GM18505 (cell line): ENCODE measurements at regions not wholly inside any gene's neighbourhood (a gene's known extent, or its start where the extent isn't known, plus 50 kb on each side); places are given as distances from the start of the nearest gene placed in this dataset.
"Not testable (repeated sequence)": the region's sequence is repeated elsewhere in the genome, so short reads cannot be mapped to it uniquely, and the experiment has no call there.

Experiments used
- ATAC-seq: cut with Tn5 transposase; IDR thresholded peaks from one replicate; pipeline ENCODE4 v1.9.1; 2021; ENCODE audit not compliant: unreplicated experiment
- POLR2A ChIP-seq: IDR thresholded peaks from 4 replicates; pipeline ENCODE4 v1.6.1; 2011; ENCODE audit warnings: borderline replicate concordance; ENCODE audit not compliant: insufficient read depth, insufficient read length; ENCODE audit errors: extremely low read depth

DNA sequence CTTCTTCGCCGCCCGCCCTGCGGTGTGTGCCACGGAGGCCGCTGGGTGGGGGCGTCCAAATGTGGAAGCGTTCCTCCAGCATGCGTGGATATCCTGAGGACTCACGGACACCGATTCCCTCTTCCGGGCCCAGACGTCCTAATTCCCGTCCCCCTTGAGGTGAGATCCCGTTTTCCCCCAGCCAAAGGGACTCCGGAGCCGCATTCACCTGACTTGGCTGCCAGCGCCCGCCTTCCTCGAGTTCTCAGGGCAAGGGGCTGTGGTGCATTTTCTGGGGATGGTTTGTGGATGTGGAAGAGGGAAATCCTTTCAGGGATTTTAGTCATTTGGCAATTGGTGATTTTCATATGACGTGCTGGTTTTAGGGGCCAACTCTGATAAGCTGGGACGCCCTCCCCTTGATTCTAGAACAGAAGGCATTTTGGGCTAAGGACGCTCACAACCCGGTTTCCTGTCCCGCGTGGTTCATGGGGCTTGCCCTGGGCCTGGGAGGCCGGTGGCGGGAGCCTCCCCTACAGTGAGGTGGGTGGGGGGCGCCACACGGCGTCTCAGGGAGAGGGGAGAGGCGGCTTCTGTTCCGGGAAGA is 165.4 kb downstream of the ACTR3B start:
- TF ChIP-seq POLR2A = no peak

GRCh38 chr7:152925412-152926147 is 166.0 kb downstream of the ACTR3B start:
- no peak for ATAC-seq
- no peak for TF ChIP-seq POLR2A

More for the DNA sequence above, 165.4 kb downstream of the ACTR3B start:
- ATAC-seq = no peak

DNA sequence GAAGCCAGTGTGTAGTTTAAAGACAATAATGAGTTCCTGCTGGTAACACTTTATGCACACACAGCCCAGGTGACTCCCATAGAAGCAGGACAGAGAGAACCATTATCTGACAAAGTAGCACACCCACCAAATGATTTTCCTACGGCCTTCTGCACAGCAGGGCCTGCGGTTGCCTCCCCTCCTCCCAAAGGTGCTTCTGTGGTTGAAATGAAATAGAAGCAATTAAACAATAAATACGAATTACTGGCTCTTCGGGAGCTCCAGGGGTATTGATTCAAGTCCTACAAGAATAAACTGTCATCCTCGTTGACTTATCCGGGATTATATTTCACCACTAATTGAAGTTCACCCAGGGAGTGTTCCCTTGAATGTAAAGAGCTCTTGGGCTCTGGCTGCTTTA is 172.1 kb downstream of the ACTR3B start:
- TF ChIP-seq POLR2A = no peak
- ATAC-seq = no peak

- no peak for ATAC-seq
- no peak for TF ChIP-seq POLR2A
Measured at GRCh38 chr7:152937282-152937681, 177.7 kb downstream of the ACTR3B start.

DNA sequence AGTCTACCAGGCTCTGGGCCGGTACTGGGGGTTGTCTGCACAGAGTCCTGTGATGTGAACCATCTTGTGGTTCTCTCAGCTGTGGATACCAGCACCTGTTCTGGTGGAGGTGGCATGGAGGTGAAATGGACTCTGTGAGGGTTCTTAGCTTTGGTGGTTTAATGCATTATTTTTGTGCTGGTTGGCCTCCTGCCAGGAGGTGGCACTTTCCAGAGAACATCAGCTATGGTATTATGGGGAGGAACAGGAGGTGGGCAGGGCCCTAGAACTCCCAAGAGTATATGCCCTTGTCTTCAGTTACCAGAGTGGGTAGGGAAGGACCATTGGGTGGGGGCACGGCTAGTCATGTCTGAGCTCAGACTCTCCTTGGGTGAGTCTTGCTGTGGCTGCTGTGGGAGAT is 187.1 kb downstream of the ACTR3B start:
- not testable (repeated sequence) for ATAC-seq

DNA sequence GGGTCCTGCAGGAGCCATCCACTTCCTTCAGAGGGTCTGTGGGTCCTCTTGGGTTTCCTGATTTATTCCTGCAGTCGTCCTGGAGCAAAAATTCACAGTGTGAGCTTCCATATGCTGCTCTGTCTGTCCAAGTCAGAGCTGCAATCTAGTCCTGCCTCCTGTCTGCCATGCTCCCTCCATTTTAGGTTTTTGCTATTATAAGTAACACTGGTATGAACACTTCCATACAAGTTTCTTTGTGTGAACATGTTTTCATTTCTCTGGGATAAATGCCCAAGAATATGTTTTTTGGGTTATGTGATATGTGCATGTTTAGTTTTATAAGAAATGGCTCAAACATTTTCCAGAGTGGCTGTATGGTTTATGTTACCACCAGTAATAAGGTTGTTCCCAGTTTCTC is 188.1 kb downstream of the ACTR3B start:
- no peak for ATAC-seq

DNA sequence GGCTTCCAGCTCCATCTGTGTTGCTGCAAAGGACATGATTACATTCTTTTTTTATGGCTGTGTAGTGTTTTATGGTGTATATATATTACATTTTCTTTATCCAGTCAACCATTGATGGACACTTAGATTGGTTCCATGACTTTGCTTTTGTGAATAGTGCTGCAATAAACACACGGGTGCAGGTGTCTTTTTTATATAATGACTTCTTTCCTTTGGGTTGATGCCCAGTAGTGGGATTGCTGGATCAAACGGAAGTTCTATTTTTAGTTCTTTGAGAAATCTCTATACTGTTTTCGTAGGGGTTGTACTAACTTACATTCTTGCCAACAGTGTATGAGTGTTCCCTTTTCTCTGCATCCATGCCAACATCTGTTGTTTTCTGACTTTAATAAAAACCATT is 189.7 kb downstream of the ACTR3B start:
- TF ChIP-seq POLR2A = no peak
- ATAC-seq = no peak

More for the DNA sequence above, 188.1 kb downstream of the ACTR3B start:
- TF ChIP-seq POLR2A = no peak

GRCh38 chr7:152949790-152950189 is 190.2 kb downstream of the ACTR3B start:
- no peak for TF ChIP-seq POLR2A
- no peak for ATAC-seq

DNA sequence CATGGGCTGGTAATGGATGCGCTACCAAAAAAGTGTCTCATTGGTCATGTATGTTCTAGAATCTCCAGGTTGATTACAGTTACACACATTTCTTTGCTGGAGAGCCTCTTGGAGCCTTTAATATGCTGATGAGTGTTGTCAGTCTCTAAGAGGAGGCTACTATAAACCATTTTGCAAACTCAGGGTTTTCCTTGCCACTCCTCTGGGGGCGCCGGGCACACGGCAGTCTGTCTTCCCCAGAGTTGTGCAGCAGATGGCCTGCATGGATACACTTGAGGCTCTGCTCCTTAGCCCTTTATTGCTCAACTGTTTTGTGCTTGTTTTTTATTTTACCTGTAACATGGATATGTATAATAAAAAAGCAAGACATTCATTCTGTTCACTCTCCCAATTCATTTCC is 196.5 kb downstream of the ACTR3B start:
- TF ChIP-seq POLR2A = no peak
- no peak for ATAC-seq

- no peak for ATAC-seq
- TF ChIP-seq POLR2A = no peak
Measured at GRCh38 chr7:152959610-152960009, 200.1 kb downstream of the ACTR3B start.

GRCh38 chr7:152961796-152962195 is 202.2 kb downstream of the ACTR3B start:
- not testable (repeated sequence) for ATAC-seq

DNA sequence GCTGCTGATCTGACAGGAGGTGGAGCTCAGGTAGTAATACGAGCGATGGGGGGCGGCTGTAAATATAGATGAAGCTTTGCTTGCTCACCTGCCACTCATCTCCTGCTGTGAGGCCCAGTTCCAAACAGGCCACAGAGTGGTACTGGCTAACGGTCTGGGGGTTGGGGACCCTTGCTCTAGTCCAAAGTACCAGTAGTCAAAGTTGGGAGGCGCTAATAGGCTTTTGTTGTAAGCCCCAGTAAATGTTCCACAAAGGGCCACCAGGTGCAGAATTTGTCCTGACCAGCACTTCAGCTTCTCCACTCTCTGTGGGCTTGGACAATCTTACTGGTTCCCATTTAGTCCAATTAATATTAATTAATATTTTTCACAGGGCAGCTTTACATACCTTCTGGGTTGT is 206.6 kb downstream of the ACTR3B start:
- ATAC-seq = no peak
- TF ChIP-seq POLR2A = no peak

DNA sequence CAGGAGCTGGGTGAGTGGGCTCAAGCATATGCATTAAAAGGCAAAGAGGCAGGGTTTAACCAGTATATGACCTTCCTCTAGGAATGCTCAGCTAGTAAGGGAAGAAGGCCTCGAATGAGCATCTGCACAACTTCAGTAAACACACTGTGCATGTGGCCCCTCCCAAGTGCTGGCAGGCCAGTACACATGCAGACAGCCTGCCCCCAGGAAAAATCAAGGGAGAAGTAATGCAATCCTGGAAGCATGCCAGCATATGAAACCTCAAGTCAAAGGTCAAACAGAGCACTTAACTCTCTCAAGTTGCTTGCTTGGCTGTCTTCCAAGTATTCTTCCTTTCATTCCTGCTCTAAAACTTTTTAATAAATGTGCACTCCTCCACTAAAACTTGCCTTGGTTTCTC is 208.4 kb downstream of the ACTR3B start:
- TF ChIP-seq POLR2A = no peak
- ATAC-seq = no peak

DNA sequence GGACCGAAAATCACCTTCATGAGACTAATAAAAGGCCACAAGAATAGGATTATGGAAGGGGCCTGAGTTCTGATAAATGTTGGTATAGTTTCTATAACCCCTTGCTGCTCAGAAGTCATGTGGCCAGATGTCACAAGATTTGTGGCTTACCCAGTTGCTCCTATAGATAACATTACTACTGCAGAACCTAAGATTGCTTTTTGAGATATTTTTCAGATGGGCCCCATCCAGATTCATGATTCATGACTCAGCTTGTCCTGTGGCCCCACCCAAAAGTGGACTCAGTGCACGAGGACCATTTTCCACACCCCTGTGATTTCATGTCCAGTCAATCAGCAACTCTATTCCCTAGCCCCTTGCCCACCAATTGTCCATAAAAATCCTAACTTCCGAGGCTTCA is 209.0 kb downstream of the ACTR3B start:
- no peak for TF ChIP-seq POLR2A
- no peak for ATAC-seq

- no peak for TF ChIP-seq POLR2A
- no peak for ATAC-seq
Measured at GRCh38 chr7:152969335-152969734, 209.8 kb downstream of the ACTR3B start.

- no peak for TF ChIP-seq POLR2A
- ATAC-seq = no peak
Measured at GRCh38 chr7:152969839-152970238, 210.3 kb downstream of the ACTR3B start.

DNA sequence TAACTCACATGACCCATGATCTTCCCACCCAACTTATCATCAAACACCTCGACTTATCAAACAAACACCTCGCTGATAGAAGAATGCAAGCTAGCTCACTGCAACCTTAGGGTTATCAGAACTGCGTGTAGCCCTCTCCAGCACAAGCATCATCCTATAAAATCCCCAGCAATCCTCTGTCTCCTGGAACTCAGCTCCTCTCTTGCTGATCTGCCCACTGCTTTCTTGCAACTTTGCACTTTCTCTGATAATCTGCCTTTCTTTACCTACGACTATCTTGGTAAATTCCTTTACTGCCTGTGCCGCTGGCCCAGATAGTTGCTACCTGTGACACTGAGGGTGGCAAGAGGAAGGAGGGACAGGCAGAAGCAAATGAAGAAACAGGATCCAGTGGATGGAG is 210.9 kb downstream of the ACTR3B start:
- TF ChIP-seq POLR2A = no peak
- no peak for ATAC-seq
